A549 (cell line): ENCODE measurements at regions not wholly inside any gene's neighbourhood (a gene's known extent, or its start where the extent isn't known, plus 50 kb on each side); places are given as distances from the start of the nearest gene placed in this dataset.

Experiments
- CHD2 ChIP-seq: fragments of 150-350 bp; IDR thresholded peaks from 2 replicates; pipeline ENCODE4 v1.6.1; 2014; ENCODE audit warnings: low read length; ENCODE audit not compliant: partially characterized antibody
- CTCF ChIP-seq: fragments of >200 bp; sonication (Bioruptor Twin); formaldehyde crosslinking; IDR thresholded peaks from 3 replicates; pipeline ENCODE4 v1.5.1; 2016
- HEYL ChIP-seq: fragments of 250-450 bp; sonication (Bioruptor Pico); IDR thresholded peaks from 2 replicates; pipeline ENCODE4 v1.8.0; 2021; ENCODE audit warnings: mild to moderate bottlenecking, moderate library complexity
- SMC3 ChIP-seq: fragments of >200 bp; sonication (Bioruptor Twin); formaldehyde crosslinking; IDR thresholded peaks from 3 replicates; pipeline ENCODE4 v1.6.1; 2018; ENCODE audit warnings: inconsistent platforms

- TF ChIP-seq HEYL (CRISPR knock-in tag) (no peak), CHD2 (no peak), CTCF (no peak), SMC3 (no peak)
Observed at GRCh38 chr6:87922196-87922946, 125.3 kb upstream of the SPACA1 start.
